HG03066 (cell line): ENCODE measurements at regions not wholly inside any gene's neighbourhood (a gene's known extent, or its start where the extent isn't known, plus 50 kb on each side); places are given as distances from the start of the nearest gene placed in this dataset.

Experiments
- ATAC-seq: cut with Tn5 transposase; IDR thresholded peaks from one replicate; pipeline ENCODE4 v1.9.1; 2021; ENCODE audit warnings: low read depth; ENCODE audit not compliant: unreplicated experiment

- no peak for ATAC-seq
Observed at GRCh38 chr18:51391731-51392130, 194.2 kb upstream of the MEX3C start.

GRCh38 chr18:51397347-51397962 lies 200.0 kb upstream of the MEX3C start:
- ATAC-seq: no peak

GRCh38 chr18:51398104-51398503 lies 200.6 kb upstream of the MEX3C start:
- ATAC-seq: no peak

GRCh38 chr18:51399491-51400122 lies 202.1 kb upstream of the MEX3C start:
- no peak for ATAC-seq

- ATAC-seq: no peak
Observed at GRCh38 chr18:51400721-51401120, 203.2 kb upstream of the MEX3C start.

- ATAC-seq: no peak
Observed at GRCh38 chr18:51401912-51402311, 204.4 kb upstream of the MEX3C start.

GRCh38 chr18:51404620-51405019 lies 207.1 kb upstream of the MEX3C start:
- no peak for ATAC-seq

- no peak for ATAC-seq
Observed at GRCh38 chr18:51405683-51406477, 208.4 kb upstream of the MEX3C start.

- no peak for ATAC-seq
Observed at GRCh38 chr18:51417643-51418483, 220.4 kb upstream of the MEX3C start.

- ATAC-seq: no peak
Observed at GRCh38 chr18:51425475-51425874, 228.0 kb upstream of the MEX3C start.

- ATAC-seq: no peak
Observed at GRCh38 chr18:51425889-51426288, 228.4 kb upstream of the MEX3C start.

- no peak for ATAC-seq
Observed at GRCh38 chr18:51426996-51427395, 229.5 kb upstream of the MEX3C start.

- no peak for ATAC-seq
Observed at GRCh38 chr18:51429644-51430043, 232.2 kb upstream of the MEX3C start.

- no peak for ATAC-seq
Observed at GRCh38 chr18:51430538-51430937, 233.1 kb upstream of the MEX3C start.

- no peak for ATAC-seq
Observed at GRCh38 chr18:51433296-51433695, 235.8 kb upstream of the MEX3C start.

GRCh38 chr18:51433881-51434280 lies 236.4 kb upstream of the MEX3C start:
- ATAC-seq: no peak

- no peak for ATAC-seq
Observed at GRCh38 chr18:51437280-51438271, 240.1 kb upstream of the MEX3C start.

- ATAC-seq: no peak
Observed at GRCh38 chr18:51438797-51439350, 241.4 kb upstream of the MEX3C start.

GRCh38 chr18:51442012-51442411 lies 244.5 kb upstream of the MEX3C start:
- ATAC-seq: no peak
